Hepatocyte (in vitro differentiated cells): ENCODE measurements at regions not wholly inside any gene's neighbourhood (a gene's known extent, or its start where the extent isn't known, plus 50 kb on each side); places are given as distances from the start of the nearest gene placed in this dataset.

Source experiments
- DNase-seq: peaks from one replicate; pipeline ENCODE4 v3.0.0-alpha.2; 2016; ENCODE audit warnings: low spot score
- H2AFZ ChIP-seq: fragments of 200-600 bp; sonication (generic); 2 replicates; pipeline ENCODE4 v1.6.0; 2016; ENCODE audit warnings: antibody characterized with exemption, mild to moderate bottlenecking
- H3K27ac ChIP-seq: fragments of 200-600 bp; sonication (generic); 2 replicates; pipeline ENCODE4 v1.5.1; 2016; ENCODE audit warnings: mild to moderate bottlenecking
- H3K27me3 ChIP-seq: fragments of 200-600 bp; sonication (generic); 2 replicates; pipeline ENCODE4 v1.6.1; 2016
- H3K36me3 ChIP-seq: fragments of 200-600 bp; sonication (generic); replicated peaks from 2 replicates; pipeline ENCODE4 v1.5.1; 2016; ENCODE audit warnings: low read depth; ENCODE audit not compliant: insufficient read depth
- H3K4me1 ChIP-seq: fragments of 200-600 bp; sonication (generic); 2 replicates; pipeline ENCODE4 v1.5.1; 2016; ENCODE audit warnings: mild to moderate bottlenecking, moderate library complexity; ENCODE audit not compliant: insufficient read depth
- H3K4me2 ChIP-seq: fragments of 200-600 bp; sonication (generic); 2 replicates; pipeline ENCODE4 v1.6.0; 2016
- H3K4me3 ChIP-seq: fragments of 200-600 bp; sonication (generic); 2 replicates; pipeline ENCODE4 v1.5.1; 2016; ENCODE audit warnings: mild to moderate bottlenecking
- H3K79me2 ChIP-seq: fragments of 200-600 bp; sonication (generic); 2 replicates; pipeline ENCODE4 v1.6.0; 2017; ENCODE audit warnings: mild to moderate bottlenecking
- H3K9me2 ChIP-seq: fragments of 200-600 bp; sonication (generic); replicated peaks from 2 replicates; pipeline ENCODE4 v1.6.0; 2017; ENCODE audit warnings: mild to moderate bottlenecking; ENCODE audit not compliant: insufficient read depth
- H3K9me3 ChIP-seq: fragments of 200-600 bp; sonication (generic); 2 replicates; pipeline ENCODE4 v1.5.1; 2016; ENCODE audit warnings: low read depth, mild to moderate bottlenecking
- H4K20me1 ChIP-seq: fragments of 200-600 bp; sonication (generic); 2 replicates; pipeline ENCODE4 v1.6.0; 2016; ENCODE audit warnings: mild to moderate bottlenecking; ENCODE audit not compliant: insufficient read depth, poor library complexity, severe bottlenecking
- CTCF ChIP-seq: fragments of 200-600 bp; sonication (generic); IDR thresholded peaks from 2 replicates; pipeline ENCODE4 v1.5.1; 2016; ENCODE audit warnings: antibody characterized with exemption, mild to moderate bottlenecking; ENCODE audit not compliant: poor library complexity
- EZH2 ChIP-seq: fragments of 200-600 bp; sonication (generic); IDR thresholded peaks from 2 replicates; pipeline ENCODE4 v1.6.1; 2016; ENCODE audit warnings: antibody characterized with exemption, mild to moderate bottlenecking, borderline replicate concordance
- EZH2phosphoT487 ChIP-seq: fragments of 200-600 bp; sonication (generic); IDR thresholded peaks from one replicate; pipeline ENCODE4 v1.6.1; 2018; ENCODE audit warnings: antibody characterized with exemption, mild to moderate bottlenecking, low read depth, moderate library complexity; ENCODE audit not compliant: unreplicated experiment, severe bottlenecking
- WGBS: methylation state at CpG from one replicate; pipeline ENCODE4 v1.1.6; 2016; ENCODE audit warnings: low lambda C conversion rate; ENCODE audit errors: missing lambda C conversion rate; 5-methylcytosine and 5-hydroxymethylcytosine counted together

- Histone ChIP-seq H3K4me3 (no peak overlapping the region), H3K4me2 (no peak overlapping the region), H3K79me2 (no peaks in the 10 kb centered on the region), H3K36me3 (no peaks in the 10 kb centered on the region), H3K27me3 (no peaks in the 10 kb centered on the region), H3K9me2 (no peaks in the 10 kb centered on the region), H2AFZ (no peak overlapping the region), H3K9me3 (no peaks in the 10 kb centered on the region), H3K4me1 (no peaks in the 10 kb centered on the region), H3K27ac (no peak overlapping the region), H4K20me1 (no peaks in the 10 kb centered on the region)
- WGBS, result 94% methylated on average over 4 of the region's 4 CpGs
- no peak for TF ChIP-seq EZH2phosphoT487
- TF ChIP-seq EZH2, result no peak
- TF ChIP-seq CTCF, result no peak
- no peak for DNase-seq
Observed at GRCh38 chr11:119539583-119539982, 116.6 kb upstream of the THY1 start.

DNA sequence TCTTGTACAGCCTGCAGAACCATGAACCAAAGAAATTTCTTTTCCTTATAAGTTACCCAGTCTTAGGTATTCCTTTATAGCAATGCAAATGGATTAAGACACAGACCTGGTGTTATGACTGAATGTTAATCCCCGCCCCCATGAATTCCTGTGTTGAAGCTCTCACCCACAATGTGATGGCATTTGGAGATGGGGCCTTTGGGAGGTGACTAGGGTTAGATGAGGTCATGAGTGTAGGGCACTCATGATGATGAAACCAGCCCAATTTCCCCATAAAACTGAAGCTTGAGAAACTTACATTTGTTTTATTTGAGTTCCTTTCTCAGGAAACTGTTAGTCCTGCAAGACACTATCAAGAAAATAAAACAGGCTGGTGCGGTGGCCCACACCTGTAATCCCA, 115.8 kb upstream of the THY1 start:
- Histone ChIP-seq H3K4me3 (no peak overlapping the region), H3K4me2 (no peak overlapping the region), H3K9me3 (no peaks in the 10 kb centered on the region), H2AFZ (no peak overlapping the region), H3K79me2 (no peaks in the 10 kb centered on the region), H3K27me3 (no peaks in the 10 kb centered on the region), H3K36me3 (no peaks in the 10 kb centered on the region), H3K9me2 (no peaks in the 10 kb centered on the region), H3K27ac (no peak overlapping the region), H3K4me1 (no peaks in the 10 kb centered on the region), H4K20me1 (no peaks in the 10 kb centered on the region)
- TF ChIP-seq EZH2phosphoT487 (no peak), CTCF (no peak), EZH2 (no peak)
- 88% methylated on average over 2 of the region's 2 CpGs for WGBS
- peak; percentile 2 for DNase-seq

DNA sequence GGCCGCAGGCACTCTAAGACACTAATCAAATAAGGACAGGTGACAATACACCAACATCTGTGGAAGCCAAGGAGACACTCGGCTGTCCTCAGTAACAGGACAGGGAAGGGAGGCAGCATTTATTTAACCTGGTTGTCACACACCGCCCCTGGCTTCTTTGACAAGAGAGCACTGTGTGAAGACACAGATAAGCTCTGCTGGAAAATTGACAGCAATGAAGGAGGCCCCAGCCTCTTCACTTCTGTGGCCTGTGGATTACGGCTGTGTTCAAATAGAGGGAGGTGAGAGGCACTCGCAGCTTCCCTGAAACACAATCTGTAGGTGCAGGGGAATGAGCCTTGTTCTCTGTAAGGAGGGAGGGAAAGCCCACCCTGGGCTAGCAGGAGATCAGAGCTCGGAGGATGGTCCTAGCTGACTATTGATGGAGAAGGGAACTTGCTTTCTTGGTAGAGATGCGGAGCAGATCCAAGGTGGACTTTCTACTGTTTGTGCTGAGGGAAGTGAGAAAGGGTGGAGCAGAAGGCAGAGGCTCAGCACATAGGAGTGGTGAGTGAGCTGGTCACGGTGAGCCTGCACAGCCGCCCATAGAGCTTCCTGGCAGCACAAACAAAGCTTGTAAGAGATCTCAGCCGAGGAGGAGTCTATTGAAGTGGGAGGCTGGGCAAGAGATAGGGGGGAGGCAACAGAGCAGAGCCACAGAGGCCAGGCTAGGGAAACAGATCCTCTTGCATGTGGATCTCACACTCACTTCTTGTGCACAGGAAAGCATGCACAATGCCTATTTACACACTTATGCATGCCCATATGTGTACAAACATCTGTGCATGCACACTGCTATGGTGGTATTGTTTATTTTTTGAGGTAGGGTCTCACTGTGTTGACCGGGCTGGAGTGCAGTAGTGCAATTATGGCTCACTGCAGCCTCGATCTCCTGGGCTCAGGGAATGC, 114.6 kb upstream of the THY1 start:
- Histone ChIP-seq H3K27me3 (no peaks in the 10 kb centered on the region), H4K20me1 (no peaks in the 10 kb centered on the region), H3K27ac (no peak overlapping the region), H3K4me2 (no peak overlapping the region), H3K9me3 (no peaks in the 10 kb centered on the region), H2AFZ (no peak overlapping the region), H3K79me2 (no peaks in the 10 kb centered on the region), H3K9me2 (no peaks in the 10 kb centered on the region), H3K36me3 (no peaks in the 10 kb centered on the region), H3K4me3 (no peak overlapping the region), H3K4me1 (no peaks in the 10 kb centered on the region)
- no peak for DNase-seq
- 47% methylated on average over 12 of the region's 12 CpGs for WGBS
- TF ChIP-seq EZH2phosphoT487 (no peak), EZH2 (no peak), CTCF (no peak)
